ENCODE measurements at regions not wholly inside any gene's neighbourhood (a gene's known extent, or its start where the extent isn't known, plus 50 kb on each side); places are given as distances from the start of the nearest gene placed in this dataset.
"Not testable (repeated sequence)": the region's sequence is repeated elsewhere in the genome, so short reads cannot be mapped to it uniquely, and the experiment has no call there.

DNA sequence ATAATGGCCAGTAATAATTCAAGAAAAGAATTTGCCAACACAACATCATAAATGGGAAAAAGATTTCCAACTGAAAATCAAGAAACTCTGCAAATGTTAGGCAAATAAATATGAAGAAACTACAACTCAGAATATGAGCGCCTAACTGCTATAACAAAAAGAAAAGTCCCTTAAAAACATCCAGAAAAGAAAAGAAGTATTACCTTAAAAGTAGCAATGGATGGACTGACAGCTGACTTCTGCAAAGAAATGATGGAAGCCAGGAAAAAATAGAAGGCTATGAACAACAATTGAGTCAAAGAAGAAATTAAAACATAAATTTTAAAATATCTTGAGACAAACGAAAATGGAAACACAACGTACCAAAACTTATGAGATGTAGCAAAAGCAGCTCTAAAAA is 482.3 kb upstream of the ZNF507 start:
- DNase-seq (ENCODE audit: low read depth in 4 of 4, low spot score in 1 of 4): no peak

GRCh38 chr19:31874313-31874712 is 471.1 kb upstream of the ZNF507 start:
- DNase-seq (ENCODE audit: low read depth in 4 of 4, low spot score in 1 of 4): no peak

GRCh38 chr19:31875591-31875990 is 469.8 kb upstream of the ZNF507 start:
- no peak for DNase-seq (ENCODE audit: low read depth in 4 of 4, low spot score in 1 of 4)

- no peak for DNase-seq (ENCODE audit: low read depth in 4 of 4, low spot score in 1 of 4)
These were observed 465.1 kb upstream of the ZNF507 start for GRCh38 chr19:31880283-31880682.

DNA sequence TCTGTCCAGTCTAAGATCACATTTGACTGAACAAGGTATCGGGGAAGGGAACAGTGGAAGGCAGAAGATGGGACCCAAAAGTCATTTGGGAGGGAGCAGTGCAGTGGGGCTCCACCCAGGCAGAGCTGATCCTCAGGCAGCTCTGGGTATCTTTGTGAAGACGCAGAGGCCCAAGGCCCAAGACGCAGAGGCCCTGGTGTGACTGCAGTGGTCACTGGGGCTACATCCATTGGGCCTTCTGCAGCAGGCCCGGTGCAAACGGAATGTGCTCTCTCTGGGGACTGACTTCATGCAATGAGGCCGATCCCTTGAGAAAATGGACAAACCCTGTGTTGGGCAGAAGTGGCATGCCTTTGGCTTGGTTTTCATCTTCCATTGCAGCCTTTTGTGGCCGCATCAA is 463.4 kb upstream of the ZNF507 start:
- DNase-seq (ENCODE audit: low read depth in 4 of 4, low spot score in 1 of 4): no peak

- DNase-seq (ENCODE audit: low read depth in 4 of 4, low spot score in 1 of 4): no peak
These were observed 462.7 kb upstream of the ZNF507 start for GRCh38 chr19:31882709-31883108.

DNA sequence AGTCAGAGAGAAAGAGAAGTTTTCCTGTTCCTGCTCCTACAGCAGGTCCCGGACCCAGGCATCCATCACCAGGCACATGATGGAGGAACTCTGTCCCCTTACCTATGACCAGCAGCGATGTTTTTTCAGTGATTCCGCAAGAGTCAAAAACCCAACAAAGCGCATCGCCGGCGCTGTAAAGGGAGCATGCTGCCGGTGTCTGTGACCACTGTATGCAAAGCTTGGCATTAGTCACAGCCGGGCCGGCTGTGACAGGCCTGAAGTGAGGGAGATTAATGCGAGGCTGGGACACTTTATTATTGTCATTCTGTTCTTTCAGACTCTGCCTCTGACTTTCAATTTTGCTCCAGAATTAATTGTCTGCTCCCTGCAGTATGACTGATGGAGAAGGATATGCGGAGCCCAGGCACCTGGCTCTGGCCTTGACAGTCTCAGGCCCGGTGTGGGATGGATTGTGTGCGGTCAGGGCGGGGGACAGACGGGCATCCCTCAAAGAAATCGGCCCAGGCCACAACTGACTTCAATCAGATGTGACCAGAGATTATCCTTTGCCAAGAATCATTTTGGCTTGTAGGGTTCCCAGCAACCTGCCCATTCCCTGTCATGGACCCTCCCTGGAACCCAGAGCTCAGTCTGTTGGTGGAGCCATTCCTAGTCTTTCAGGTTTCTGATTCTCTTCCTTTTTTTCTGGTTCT is 462.0 kb upstream of the ZNF507 start:
- no peak for DNase-seq (ENCODE audit: low read depth in 4 of 4, low spot score in 1 of 4)

DNA sequence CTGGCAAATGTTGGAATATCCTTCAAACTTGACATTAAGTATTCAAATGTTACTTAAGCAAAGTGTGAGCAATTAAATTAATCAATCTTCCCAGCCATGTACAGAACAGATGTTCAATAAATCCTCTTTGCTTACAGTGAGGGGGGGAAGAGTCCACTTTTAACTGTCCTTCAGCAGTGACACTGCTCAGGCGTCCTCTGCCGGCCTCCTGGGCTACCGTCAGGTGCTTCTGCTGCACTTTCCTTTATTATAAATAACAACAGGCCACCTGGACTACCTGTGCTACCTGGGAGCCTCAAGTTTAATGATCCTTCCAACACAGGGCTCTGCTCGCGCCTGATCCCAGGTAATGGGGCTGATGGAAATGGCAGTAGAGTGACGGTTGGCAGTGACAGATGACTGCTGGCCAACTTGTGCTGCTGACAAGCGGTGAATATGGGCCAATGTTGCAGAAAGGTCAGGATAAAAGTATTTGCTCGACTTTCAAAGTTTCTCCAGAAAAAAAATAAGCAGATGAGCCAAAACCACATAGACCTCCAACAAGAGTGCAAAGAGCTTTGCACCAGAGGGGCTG is 460.0 kb upstream of the ZNF507 start:
- DNase-seq (ENCODE audit: low read depth in 4 of 4, low spot score in 1 of 4): no peak

DNA sequence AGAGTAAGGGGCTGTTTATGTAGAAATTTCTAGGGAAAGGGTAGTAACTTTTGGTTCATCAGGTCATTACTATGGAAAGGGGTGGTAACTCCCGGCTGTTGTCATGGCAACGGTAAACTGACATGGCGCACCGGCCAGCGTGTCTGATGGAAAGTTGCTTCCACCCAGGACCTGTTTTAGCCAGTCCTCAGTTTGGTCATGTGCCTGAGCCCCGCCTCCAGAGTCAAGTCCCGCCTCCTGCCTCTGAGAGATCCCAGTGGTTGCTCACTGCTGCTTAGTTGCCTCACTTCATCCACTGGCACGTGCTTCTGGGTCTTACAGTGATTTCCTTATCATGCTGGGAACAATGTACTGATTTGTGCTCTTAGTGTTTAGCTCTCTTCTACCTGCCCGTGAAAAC is 455.2 kb upstream of the ZNF507 start:
- no peak for DNase-seq (ENCODE audit: low read depth in 4 of 4, low spot score in 1 of 4)

GRCh38 chr19:31892060-31892459 is 453.4 kb upstream of the ZNF507 start:
- no peak for DNase-seq (ENCODE audit: low read depth in 4 of 4, low spot score in 1 of 4)

GRCh38 chr19:31893491-31893890 is 451.9 kb upstream of the ZNF507 start:
- not testable (repeated sequence) for DNase-seq (ENCODE audit: low read depth in 4 of 4, low spot score in 1 of 4)

GRCh38 chr19:31894451-31894850 is 451.0 kb upstream of the ZNF507 start:
- DNase-seq (ENCODE audit: low read depth in 4 of 4, low spot score in 1 of 4): no peak

GRCh38 chr19:31897292-31897691 is 448.1 kb upstream of the ZNF507 start:
- DNase-seq (ENCODE audit: low read depth in 4 of 4, low spot score in 1 of 4): no peak

DNA sequence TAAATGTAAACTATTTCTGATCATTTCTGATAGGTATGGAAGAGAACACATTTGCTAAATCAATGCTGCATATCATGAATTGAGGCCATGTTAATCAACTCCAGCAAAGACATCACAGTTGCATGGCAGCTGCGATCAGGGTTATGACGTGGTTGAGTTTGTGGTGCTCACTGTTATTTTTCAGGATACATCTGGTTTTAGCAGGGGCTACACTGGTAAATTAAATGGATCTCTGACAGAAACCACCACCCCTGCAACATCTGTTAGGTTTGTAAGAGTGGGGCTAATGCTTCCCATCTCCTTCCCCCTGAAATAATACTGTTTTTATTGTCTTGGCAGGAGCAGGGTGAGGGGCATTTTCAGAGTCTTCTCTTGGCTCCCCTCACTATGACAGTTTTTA is 444.4 kb upstream of the ZNF507 start:
- DNase-seq (ENCODE audit: low read depth in 4 of 4, low spot score in 1 of 4): no peak

DNA sequence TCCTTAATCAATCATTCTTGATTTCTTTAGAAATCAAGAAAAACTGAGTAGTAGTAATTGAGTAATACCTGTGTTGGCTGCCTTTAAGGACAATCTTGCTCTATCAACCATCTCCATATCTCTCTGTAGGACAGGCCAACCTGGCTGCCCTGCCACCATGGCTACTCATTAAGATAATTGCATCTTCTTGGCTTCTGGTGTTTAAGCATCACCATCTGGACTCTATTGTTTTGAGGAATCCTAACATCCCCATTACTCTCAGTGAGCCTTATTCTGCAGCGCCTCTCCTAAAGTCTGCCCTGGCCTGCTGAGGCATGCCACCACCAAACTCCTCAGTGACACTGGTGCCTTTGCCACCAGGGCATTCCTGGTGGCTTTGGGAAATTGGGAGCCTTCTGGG is 442.6 kb upstream of the ZNF507 start:
- DNase-seq (ENCODE audit: low read depth in 4 of 4, low spot score in 1 of 4): no peak

GRCh38 chr19:31903979-31904378 is 441.4 kb upstream of the ZNF507 start:
- no peak for DNase-seq (ENCODE audit: low read depth in 4 of 4, low spot score in 1 of 4)

- DNase-seq (ENCODE audit: low read depth in 4 of 4, low spot score in 1 of 4): no peak
These were observed 439.1 kb upstream of the ZNF507 start for GRCh38 chr19:31906111-31906871.

DNA sequence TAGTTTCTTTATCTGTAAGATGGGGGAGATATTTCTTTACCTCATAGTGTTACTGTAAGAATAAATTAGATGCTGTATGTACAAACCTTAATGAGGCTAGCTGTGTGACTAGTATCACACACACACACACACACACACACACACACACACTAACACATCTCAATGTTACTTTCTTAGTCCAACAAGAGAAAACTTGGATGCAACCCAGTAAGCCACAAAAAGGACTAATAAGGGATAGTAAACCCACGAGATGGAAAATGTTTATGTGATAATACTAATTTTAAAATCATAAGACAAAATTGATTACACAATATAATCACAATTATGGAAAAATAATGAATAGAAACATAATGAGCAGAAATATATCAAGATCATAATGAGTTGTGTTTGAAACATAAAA is 437.7 kb upstream of the ZNF507 start:
- no peak for DNase-seq (ENCODE audit: low read depth in 4 of 4, low spot score in 1 of 4)

DNA sequence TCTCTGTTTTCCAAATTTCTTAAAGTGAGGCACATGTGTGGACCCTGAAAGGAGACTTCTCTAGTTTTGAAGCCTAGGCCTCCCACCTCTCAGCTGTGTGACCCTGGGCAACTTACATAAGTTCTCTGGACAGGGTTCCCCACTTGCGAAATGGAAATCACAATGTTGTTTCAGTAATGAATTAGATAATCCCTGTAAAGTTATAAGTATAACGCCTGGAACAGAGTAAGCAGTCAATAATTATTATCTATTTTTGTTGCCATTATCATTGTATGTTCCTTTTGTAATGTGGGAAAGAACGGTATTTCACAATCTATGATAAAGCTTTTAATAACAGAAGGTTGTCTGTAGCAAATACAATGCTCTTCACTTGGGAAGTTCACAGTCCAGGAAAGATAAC is 437.3 kb upstream of the ZNF507 start:
- no peak for DNase-seq (ENCODE audit: low read depth in 4 of 4, low spot score in 1 of 4)

- DNase-seq (ENCODE audit: low read depth in 4 of 4, low spot score in 1 of 4): no peak
These were observed 436.7 kb upstream of the ZNF507 start for GRCh38 chr19:31908496-31909225.

- DNase-seq (ENCODE audit: low read depth in 4 of 4, low spot score in 1 of 4): no peak
These were observed 435.2 kb upstream of the ZNF507 start for GRCh38 chr19:31910224-31910623.

GRCh38 chr19:31911577-31911976 is 433.8 kb upstream of the ZNF507 start:
- DNase-seq (ENCODE audit: low read depth in 4 of 4, low spot score in 1 of 4): no peak

Measured in stimulated activated CD4-positive, alpha-beta T cell treated with anti-CD3 and anti-CD28 coated beads, Interleukin-1b, Interleukin-23, amount 100 ng/mL, for 24 hours (primary cell).